GM19467 (cell line): ENCODE measurements at regions not wholly inside any gene's neighbourhood (a gene's known extent, or its start where the extent isn't known, plus 50 kb on each side); places are given as distances from the start of the nearest gene placed in this dataset.
"Not testable (repeated sequence)": the region's sequence is repeated elsewhere in the genome, so short reads cannot be mapped to it uniquely, and the experiment has no call there.

ENCODE experiments used
- ATAC-seq: cut with Tn5 transposase; IDR thresholded peaks from one replicate; pipeline ENCODE4 v1.9.1; 2021; ENCODE audit warnings: mild to moderate bottlenecking, moderate library complexity; ENCODE audit not compliant: unreplicated experiment

DNA sequence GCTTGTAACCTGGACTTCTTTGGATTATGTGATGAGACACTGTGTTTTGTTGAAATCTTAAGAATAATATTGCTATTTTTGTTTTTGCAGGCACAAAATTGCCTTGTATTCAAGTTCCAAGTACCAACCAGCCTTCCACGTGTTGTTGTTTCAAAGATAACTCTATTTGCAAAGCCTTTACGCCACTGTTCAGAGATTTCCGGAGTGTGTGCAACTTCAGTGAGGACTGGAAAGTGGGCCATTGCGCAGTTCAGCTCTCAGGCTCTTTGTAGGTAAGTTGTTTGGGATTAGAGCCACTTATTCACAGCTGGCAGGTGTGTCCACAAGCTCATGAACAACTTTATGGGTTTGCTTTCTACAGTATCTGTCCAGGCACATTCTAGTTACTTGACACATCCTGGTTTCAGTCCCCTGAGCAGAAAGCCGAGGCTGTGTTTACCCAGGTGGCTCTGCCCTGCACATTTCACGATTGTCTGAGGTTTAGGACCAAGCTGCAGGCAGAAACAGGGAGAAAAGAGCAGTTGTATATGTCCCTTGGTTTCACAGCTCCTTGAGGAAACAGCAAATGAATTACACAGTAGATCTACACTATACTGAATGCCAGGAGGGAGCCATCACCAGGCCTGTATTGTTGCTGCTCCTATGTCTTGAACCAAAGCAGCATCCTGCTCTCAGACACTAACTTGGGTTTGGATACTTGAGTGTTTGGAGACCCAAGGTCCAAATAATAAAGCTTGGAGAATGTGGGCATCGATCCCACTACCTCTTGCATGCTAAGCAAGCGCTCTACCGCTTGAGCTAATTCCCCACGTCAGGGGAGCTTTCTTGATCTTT, 136.1 kb upstream of the ZNF322 start:
- not testable (repeated sequence) for ATAC-seq

DNA sequence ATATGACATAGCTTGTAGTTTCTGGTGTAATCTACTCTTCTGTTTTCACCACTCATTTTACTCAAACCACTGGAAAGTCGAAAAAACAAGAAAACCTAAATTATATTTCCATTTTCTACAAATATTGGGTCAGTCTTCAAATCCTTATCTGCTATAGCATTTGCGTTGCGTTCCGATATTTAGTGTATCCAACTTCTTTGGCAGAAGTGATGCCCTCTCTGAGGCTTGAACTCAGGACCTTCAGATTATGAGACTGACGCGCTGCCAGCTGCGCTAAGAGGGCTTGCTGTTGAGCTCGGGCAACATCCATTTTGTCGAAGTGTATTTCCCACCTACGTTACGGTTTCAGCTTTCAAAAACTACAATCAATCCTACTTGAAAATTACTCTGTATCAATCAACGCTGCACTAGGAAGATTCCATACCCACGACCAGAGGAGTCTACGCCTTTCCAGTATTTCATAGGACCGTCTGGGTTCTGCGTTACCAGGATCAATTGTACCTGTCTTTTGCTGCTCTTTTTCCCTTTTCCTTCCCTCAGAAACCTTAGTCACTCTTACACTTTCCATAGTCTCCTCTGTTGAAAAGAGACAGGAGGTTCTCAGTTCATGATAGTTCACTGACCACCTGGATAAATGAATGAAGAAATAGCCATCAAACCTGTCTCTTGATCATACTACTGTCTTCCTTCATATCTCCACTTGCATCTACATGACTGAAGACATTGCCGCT, 140.5 kb upstream of the ZNF322 start:
- not testable (repeated sequence) for ATAC-seq

DNA sequence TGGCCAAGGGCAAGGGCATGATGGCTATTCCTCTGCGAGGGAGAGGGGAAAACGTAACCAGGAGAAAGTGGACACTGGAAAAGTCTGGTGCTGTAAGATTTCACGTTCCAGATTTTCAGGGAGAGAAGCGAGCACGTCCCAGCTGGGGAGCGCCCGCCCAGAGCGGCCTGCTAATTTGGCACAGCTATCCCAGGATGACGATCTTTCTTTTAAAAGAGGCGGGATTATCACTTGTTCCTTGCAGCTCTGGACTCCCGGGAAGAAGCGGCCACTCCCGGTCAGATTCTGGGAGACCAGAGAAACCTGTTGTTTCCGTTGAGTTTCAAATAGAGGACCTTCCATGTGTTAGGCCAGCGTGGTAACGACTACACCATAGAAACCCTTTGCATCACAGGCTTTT, 144.2 kb upstream of the ZNF322 start:
- not testable (repeated sequence) for ATAC-seq

DNA sequence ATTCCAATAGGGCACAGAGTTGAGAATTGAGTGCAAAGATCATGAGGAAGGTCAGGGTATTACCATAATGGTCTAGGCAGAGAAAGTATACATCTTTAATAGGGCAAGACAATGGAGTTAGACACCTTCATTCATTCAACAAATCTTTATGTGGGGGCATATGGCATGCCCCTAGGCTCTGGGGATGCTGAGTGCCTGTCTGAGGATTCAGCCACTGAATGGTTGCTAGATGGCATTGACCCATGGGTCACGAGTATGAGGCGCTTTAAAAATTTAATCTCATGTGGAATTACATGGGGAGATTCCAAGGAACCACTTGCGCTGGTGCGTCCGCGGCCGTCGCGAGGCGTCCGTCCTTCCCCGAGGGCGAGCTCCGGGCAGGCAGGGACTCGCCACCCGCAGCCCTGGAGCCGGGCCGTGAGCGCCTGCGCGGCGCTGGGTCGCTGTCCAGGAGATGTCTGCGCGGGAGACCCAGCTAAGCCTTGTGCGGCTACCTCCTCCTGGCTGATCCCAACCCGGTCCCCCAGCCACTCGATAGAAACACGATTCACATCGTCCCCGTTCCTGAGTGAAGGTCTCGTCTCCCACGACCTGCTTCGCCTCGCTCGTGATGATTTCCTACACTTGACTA, 152.1 kb upstream of the ZNF322 start:
- not testable (repeated sequence) for ATAC-seq

DNA sequence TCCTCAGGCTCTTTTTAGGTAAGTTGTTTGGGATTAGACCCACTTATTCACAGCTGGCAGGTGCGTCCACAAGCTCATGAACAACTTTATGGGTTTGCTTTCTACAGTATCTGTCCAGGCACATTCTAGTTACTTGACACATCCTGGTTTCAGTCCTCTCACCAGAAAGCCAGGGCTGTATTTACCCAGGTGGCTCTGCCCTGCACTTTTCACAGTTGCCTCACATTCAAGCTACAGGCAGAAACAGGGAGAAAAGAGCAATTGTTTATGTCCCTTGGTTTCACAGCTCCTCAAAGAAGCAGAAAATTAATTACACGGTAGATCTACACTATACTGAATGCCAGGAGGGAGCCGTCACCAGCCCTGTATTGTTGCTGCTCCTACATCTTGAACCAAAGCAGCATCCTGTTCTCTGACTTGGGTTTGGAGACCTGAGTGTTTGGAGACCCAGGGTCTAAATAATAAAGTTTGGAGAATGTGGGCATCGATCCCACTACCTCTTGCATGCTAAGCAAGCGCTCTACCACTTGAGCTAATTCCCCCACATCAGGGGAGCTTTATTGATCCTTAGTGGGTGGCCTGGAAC, 159.2 kb upstream of the ZNF322 start:
- not testable (repeated sequence) for ATAC-seq

DNA sequence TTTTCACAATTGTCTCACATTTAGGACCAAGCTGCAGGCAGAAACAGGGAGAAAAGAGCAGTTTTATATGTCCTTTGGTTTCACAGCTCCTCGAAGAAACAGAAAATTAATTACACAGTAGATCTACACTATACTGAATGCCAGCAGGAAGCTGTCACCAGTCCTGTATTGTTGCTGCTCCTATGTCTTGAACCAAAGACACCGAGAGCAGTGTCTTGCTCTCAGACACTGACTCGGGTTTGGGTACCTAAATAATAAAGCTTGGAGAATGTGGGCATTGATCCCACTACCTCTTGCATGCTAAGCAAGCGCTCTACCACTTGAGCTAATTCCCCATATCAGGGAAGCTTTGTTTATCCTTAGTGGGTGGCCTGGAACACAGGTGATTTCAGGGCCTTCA, 168.4 kb upstream of the ZNF322 start:
- ATAC-seq, result not testable (repeated sequence)

DNA sequence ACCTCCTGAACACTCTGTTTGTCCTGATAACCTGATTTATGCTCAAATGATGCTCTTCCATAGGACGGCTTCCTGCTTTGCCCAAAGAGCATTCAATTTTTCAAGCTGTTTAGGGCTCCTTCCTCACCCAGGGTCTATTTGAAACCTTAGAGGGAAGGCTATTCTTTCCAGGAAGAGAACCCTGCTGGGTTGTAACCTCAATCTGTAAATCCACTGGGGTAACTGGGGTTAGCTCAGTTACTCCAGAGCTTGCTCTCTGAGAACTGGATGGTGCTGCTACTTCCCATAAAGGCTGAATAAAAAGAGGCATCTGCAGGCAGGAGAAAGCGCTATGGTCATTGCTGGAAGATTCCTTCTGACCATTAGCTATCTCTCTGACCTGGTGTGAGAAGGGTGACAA, 169.9 kb upstream of the ZNF322 start:
- ATAC-seq, result not testable (repeated sequence)

DNA sequence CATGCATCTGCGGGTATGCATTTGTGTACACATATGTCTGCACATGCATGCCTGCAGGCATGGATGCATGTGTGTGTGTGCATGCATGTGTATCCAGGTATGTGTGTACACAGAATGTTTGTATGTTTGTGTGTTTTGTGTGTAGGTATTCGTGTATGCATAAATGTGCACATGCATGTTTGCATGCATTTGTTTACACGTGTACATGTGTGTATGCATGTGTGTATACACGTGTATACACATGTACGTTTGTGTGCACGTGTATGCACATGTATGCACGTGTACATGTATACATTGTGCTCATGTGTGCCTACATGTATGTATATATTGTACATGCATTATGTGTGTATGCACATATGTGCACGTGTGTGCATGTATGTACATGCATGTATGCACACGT, 171.4 kb upstream of the ZNF322 start:
- ATAC-seq, result not testable (repeated sequence)

DNA sequence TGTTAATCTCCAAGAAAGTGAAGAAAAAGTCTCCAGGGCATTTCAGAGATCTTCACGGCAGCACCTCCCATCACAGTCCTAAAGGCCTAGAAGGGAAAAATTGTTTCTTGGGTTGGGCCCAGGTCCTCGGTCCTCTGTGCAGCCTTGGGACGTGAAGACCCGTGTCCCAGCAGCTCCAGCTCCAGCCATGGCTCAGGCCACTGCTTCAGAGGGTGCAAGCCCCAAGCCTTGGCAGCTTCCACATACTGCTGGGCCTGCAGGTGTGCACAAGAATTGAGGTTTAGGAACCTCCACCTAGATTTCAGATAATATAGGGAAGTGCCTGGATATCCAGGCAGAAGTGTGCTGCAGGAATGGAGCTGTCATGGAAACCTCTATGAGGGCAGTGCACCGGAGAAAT, 176.2 kb upstream of the ZNF322 start:
- not testable (repeated sequence) for ATAC-seq

DNA sequence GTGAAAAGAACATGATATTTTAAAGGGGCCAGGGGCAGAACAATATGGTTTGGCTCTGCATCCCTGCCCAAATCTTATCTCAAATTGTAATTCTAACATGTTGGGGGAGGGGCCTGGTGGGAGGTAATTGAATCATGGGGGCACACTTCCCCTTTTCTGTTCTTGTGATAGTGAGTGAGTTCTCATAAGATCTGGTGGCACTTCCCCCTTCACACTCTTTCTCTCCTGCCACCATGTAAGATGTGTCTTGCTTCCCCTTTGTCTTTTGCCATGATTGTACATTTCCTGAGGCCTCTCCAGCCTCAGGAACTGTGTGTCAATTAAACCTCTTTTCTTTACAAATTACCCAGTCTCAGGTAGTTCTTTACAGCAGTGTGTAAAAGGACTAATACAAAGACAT, 177.1 kb upstream of the ZNF322 start:
- not testable (repeated sequence) for ATAC-seq

DNA sequence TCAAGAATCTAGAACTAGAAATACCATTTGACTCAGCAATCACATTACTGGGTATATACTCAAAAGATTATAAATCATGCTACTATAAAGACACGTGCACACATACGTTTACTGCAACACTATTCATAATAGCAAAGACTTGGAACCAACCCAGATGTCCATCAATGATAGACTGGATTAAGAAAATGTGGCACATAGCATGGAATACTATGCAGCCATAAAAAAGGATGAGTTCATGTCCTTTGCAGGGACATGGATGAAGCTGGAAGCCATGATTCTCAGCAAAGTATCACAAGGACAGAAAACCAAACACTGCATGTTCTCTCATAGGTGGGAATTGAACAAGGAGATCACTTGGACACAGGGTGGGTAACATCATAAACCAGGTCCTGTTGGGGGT, 185.3 kb upstream of the ZNF322 start:
- not testable (repeated sequence) for ATAC-seq

DNA sequence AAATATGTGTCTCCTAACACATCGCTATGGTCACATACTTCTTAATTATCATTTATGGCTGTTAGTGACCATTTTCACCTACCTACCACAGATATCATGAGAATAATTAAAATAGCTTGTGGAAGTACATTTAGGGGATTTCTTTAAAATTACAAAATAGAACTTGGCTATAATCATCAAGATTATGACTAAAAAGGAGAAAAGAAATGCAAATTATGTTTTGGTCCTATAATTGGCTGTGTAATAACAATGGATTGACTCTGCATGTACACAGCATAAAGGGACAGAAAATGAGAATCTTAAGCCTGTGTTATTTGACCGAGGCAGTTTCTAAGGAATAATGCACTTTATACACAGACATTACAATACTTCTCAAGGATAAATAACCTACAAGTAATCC, 197.7 kb upstream of the ZNF322 start:
- not testable (repeated sequence) for ATAC-seq

DNA sequence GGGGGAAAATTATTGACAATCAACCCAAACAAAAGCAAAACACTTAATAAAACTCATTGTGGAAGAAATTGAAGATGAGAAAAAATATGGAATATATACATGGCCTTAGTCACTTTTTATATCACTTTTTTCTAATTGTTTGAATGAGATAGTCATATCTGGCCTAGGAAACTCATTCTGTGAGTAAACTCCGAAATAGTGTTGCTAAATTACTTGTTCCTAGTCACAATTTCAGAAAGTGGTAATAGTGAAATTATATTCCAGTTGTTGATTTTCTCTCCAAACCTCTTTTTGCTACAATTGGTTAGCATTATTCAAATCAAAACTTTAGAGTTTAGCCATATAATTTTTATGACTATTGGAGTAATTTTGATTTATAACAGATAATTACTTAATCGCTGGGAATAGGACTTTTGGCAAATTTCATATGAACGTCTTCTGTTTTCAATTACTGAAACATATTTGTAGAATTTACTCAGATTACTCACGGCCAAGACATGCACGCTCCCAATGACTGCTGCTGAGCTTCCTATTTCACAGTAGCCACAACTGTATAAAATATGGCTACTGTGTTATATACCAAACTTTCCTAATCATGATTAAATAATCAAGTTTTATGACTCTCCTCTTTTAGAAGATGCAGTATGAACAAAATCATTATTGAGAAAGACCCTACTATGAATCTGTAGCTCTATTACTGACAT, 199.7 kb upstream of the ZNF322 start:
- not testable (repeated sequence) for ATAC-seq

DNA sequence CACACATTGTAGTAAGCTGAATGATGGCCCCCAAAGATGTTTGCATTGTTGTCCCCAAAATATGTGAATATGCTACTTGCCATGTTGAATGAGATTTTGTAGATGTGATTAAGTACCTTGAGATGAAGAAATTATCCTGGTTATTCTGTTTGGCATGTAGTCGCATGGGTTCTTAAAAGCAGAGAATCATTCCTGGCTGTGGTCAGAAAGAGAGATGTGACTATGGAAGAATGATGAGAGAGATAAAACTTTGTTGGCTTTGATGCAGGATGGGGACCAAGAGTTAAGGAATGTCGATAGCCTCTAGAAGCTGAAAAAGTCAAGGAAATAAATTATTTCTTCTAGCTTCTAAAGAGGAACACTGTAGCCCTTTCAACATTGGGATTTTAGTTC, 200.2 kb upstream of the ZNF322 start:
- ATAC-seq, result not testable (repeated sequence)

DNA sequence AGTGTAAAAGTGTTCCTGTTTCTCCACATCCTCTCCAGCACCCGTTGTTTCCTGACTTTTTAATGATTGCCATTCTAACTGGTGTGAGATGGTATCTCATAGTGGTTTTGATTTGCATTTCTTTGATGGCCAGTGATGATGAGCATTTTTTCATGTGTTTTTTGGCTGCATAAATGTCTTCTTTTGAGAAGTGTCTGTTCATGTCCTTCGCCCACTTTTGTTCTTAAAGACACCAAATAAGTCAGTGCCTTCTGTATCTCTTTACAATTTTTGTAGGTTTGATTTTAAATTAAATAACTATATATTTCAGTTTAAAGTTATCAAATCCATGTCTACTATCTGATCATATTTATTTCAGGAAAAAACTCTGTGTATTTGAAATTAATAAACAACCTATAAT, 202.4 kb upstream of the ZNF322 start:
- not testable (repeated sequence) for ATAC-seq

DNA sequence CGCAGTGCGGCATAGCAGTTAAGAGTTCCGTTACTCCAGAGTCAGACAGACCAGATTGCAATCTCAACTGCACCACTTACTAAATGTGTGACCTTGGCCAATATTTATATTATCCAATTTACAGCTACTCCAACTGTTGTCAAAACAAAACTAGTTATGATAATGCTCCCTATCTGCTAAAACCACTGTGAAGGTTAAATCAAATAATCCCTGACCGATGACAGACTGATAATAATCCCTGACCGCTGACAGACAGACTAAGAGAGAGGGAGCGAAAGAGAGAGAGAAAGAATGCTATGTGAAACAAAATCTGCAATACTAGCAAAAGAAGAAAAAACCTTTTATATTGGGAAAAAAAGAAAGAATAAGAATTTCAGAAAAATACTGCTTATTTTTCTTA, 204.1 kb upstream of the ZNF322 start:
- ATAC-seq, result not testable (repeated sequence)

DNA sequence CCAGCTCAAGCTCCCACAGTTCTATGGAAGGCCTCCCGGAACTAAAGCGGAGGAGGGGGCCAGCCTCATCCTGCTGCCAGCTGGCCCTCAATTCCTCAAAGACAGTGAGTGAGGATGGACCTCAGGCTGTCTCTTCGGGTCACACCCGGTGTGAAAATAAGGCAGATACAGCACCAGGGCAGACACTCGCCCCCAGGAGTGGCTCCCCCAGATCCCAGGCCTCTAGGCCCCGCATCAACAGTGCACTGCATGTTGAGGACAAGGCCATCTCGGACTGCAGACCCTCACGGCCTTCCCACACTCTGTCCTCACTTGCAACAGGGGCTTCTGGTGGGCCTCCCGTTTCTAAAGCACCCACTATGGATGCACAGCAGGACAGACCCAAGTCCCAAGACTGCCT, 239.2 kb upstream of the ZNF322 start:
- ATAC-seq, result not testable (repeated sequence)

DNA sequence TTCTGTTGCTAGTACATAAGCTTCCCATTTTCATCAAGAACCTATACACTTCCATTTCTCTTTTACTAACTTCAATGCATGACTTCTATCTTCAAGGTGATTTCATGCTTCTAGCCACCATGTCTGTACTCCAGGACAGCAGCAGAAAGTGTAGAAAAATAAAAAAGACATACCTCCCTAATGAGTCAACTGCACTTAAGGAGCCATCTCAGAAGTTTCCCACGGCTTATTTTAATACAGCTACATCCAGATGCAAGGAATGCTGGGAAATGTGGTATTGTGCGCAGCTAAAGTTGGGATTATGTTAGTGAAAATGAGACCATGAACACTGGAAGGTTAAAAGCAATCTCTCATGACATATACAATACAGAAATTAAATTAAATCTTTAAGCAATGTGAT, 264.7 kb upstream of the ZNF322 start:
- ATAC-seq, result not testable (repeated sequence)

DNA sequence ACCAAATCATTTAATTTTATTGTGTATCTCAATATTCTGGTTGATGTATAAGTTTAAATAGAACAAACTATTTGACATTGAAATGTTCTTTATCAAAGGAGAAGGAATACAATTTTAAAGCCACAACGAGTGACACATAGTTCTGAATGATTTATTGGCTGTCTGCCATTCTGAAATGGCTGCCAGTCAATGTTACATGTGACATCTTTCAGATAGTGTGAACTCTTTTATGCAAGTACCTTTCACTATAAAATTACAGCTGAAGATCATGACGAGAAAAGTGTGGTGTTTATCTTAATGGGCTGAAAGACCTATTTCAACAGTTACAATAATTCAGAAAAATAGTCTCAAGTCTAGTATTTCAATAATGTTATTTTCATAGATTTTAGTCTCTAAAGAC, 268.6 kb upstream of the ZNF322 start:
- not testable (repeated sequence) for ATAC-seq

DNA sequence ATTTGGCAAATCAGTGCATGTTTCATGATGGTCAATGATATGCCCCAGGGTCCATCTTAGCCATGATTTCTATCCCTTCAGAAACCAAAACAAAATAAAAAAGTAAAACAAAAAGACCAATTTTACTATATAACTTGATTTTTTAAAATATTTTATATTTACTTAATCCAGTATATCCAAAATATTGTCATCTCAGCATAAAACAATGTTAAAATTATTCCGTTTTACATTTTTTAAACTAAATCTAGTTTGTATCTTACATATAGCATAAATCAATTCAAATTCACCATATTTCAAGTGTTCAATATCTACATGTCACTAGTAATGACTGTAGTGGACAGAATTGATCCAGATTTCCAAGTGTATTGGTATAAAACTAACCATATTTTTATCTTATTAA, 277.7 kb upstream of the ZNF322 start:
- ATAC-seq, result not testable (repeated sequence)

DNA sequence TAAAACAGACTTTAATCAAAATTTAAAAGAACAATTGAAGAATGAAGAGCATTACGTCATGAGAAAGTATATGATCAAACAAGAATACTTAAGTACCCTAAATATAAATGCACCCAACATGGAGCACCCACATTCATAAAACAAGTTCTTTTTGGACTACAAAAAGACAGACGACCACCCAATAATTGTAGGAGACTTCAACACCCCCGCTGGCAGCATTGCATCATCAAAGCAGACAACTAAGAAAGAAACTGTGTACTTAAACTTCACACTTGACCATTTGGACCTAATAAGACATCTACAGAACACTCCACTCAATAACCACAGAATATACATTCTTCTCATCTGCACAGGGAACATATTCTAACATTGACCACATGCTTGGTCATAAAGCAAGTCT, 291.7 kb upstream of the ZNF322 start:
- not testable (repeated sequence) for ATAC-seq
